ENCODE measurements at regions not wholly inside any gene's neighbourhood (a gene's known extent, or its start where the extent isn't known, plus 50 kb on each side); places are given as distances from the start of the nearest gene placed in this dataset.
"Not testable (repeated sequence)": the region's sequence is repeated elsewhere in the genome, so short reads cannot be mapped to it uniquely, and the experiment has no call there.

DNA sequence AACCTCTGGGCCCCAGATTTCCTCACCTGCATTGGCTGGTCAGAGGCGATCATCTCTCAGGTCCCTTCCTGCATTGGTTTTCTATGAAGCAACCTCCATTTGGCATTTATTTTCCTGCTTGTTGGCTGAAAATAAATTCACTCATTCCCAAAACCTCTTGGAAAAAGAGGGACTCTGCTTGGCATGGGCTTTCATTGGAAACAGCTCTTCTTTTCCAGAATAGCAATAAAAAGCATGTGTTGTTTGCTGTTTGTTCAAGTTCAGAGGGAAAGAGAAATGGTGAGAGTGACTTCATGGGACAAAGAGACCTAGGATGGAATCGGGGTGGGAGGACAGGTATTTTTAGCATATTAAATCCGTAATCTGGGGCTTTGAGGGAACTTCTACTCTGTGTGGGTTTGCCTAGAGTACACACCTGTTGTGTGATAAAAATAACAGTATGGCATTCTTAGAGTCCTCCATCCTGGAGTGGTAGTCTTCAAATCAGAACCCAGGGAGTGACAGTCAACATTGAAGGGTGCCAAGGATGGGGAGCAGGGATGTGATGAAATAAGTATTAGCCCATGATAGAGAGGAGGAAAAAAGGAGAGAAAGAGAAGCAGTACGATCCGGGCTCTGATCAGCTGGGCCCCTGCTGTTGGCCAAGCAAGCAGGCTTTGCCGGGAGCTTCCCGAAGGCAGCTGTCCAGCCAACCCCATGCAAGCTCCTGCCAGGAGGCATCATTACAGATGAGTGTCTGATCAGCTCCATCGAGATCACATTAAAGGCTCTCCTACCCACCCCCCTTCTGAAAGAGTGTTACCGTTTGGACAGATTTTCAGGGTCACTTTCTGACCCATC is 131.9 kb upstream of the NFIA start:
- DNase-seq, result no peak
- no peak overlapping the region for H3K4me3 Mint-ChIP-seq
- no peak for ATAC-seq (replicated peaks)
- H3K4me1 Mint-ChIP-seq (ENCODE audit: low read depth in 2 of 2), result peaks cover 6 to 7% of the 10 kb centered on the region in 2 donors
- peaks cover 62 to 87% of the 10 kb centered on the region in 2 donors for H3K27me3 Mint-ChIP-seq
- no peaks in the 10 kb centered on the region for H3K9me3 Mint-ChIP-seq
- no peak overlapping the region for H3K27ac Mint-ChIP-seq
- no peaks in the 10 kb centered on the region for H3K36me3 Mint-ChIP-seq (ENCODE audit: insufficient read depth)

DNA sequence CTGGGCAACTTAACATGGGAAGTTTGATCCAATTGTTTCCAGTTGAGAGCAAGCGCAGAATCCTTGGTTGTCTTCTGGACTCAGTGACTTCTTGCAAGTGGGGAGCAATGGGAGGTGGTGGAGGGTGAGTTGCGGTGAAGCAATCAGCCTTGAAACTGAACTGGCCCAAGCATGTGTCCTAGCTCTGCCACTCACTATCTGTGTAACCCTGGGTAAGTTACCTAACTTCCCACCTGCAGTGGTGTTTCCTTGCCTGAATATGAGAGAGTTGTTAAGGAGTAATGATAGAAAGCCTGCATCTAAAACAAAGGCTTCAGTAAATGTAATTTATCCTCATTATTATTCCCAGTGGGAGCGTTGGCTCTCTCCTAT is 132.5 kb upstream of the NFIA start:
- DNase-seq (no peak), ATAC-seq (replicated peaks) (no peak)
- Mint-ChIP-seq H3K4me3 (no peak overlapping the region), H3K27me3 (peaks cover 57 to 82% of the 10 kb centered on the region in 2 donors), H3K27ac (no peak overlapping the region), H3K4me1 (ENCODE audit: low read depth in 2 of 2) (peaks cover 6 to 7% of the 10 kb centered on the region in 2 donors), H3K9me3 (no peaks in the 10 kb centered on the region), H3K36me3 (ENCODE audit: insufficient read depth) (no peaks in the 10 kb centered on the region)

DNA sequence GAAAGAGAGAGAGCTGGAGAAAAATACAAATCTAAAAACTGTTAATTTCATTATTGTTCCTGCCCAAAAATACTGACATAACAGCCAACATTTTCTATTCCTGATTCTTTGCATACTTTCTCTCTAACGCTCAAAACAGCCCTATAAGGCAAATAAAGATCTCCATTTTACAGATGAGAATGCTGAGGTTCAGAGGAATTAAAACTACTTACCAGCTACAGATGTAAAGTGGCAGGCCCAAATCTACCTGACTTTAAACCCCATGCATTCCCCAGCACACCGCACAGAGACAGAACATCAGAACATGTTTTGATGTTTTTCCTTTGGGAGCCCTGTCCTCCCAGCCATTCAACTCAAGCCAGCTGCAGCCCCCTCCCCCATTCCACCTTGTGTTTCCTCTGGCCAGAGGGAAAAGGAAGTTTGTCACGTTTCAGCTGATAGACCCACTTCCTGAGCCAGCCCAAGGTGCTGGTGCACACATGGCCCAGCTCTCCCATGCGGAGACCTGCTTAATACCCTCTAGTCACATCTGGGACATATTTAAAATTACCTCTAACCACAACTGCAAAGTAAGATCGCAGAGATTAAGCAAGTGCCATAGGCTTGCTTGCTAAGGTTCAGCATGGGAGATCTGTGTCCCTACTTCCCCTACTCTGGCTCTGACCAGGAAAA is 133.1 kb upstream of the NFIA start:
- no peak overlapping the region for H3K4me3 Mint-ChIP-seq
- H3K4me1 Mint-ChIP-seq (ENCODE audit: low read depth in 2 of 2), result peaks cover 6 to 7% of the 10 kb centered on the region in 2 donors
- ATAC-seq (replicated peaks) (no peak), DNase-seq (no peak)
- H3K9me3 Mint-ChIP-seq, result no peaks in the 10 kb centered on the region
- no peaks in the 10 kb centered on the region for H3K36me3 Mint-ChIP-seq (ENCODE audit: insufficient read depth)
- H3K27ac Mint-ChIP-seq, result no peak overlapping the region
- peaks cover 60 to 82% of the 10 kb centered on the region in 2 donors for H3K27me3 Mint-ChIP-seq

DNA sequence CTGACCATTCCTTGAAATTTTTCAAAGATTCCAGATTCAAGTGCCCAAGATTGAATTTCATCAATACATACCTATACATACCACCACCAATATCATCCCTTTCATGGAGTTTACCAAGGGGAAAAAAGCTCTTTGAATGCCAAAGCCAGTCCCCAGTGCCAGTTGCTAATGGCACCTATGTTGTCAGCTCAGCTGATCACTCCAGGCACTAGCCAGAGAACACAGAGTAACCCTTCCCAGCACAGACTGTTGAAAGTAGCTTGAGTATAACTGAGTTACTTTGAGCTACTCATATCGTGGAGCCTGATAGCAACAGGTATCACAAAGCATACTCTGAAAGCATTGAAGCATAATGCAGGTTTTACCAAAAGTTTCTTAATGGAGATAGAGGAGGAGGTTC is 133.9 kb upstream of the NFIA start:
- Mint-ChIP-seq H3K36me3 (ENCODE audit: insufficient read depth) (no peaks in the 10 kb centered on the region), H3K27ac (no peak overlapping the region), H3K4me1 (ENCODE audit: low read depth in 2 of 2) (peaks cover 6 to 7% of the 10 kb centered on the region in 2 donors), H3K27me3 (peaks cover 62 to 82% of the 10 kb centered on the region in 2 donors), H3K4me3 (no peak overlapping the region), H3K9me3 (no peaks in the 10 kb centered on the region)
- no peak for ATAC-seq (replicated peaks)
- no peak for DNase-seq

DNA sequence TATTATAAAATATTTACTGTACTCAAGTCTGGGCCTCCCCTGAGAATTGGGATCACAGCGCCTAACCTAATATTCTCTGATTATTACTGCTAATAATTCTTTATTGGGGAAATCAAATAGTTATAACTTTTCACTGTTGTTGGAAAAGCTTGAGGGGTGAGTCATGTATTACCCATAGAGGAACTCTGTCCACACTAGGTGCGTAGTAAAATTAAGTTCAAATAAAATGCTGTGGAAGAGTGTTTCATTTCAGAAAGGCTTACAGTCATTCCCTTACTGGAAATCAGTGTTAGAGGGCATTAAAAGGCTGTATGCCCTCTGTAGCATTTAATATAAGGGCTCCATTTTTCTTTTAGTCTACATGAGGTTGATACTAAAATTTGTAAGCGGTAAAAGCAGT is 135.0 kb upstream of the NFIA start:
- Mint-ChIP-seq H3K4me1 (ENCODE audit: low read depth in 2 of 2) (peaks cover 6 to 7% of the 10 kb centered on the region in 2 donors), H3K36me3 (ENCODE audit: insufficient read depth) (no peaks in the 10 kb centered on the region), H3K9me3 (no peaks in the 10 kb centered on the region), H3K27me3 (peaks cover 59 to 82% of the 10 kb centered on the region in 2 donors), H3K4me3 (no peak overlapping the region), H3K27ac (no peak overlapping the region)
- ATAC-seq (replicated peaks), result no peak
- DNase-seq, result no peak

DNA sequence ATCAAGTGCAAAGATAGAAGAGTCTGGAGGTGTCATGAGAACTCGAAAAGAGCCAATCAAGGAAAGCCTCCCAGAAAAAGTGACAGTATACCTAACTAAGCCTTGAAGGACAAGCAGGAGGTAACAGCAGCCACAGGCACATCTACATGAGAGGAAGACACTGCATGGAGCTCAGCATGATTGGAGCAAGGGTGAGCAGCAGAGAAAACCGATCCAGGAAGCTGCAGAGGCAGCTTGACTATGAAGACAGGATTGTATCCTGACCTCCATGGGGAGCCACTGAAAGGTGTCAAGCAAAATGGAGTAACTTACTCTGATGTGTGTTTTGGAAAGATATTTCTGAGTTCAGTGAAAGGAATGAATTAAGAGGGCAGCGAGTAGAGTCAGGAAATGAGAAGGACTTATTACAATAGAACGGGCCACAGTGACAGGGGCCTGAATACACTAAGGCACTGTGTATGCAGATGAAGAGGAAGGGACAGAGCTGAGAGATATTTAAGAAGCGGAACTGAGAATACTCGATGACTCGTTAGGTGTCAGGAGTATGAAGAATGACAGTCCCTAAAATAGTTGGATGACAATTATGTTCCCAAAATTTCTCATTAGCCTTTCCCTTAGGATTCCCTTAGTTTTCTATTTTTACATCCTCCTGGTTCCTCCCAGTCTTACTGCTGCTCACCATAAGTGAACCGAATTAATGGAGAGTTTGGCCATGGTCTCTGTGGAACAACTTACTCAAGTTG is 139.3 kb upstream of the NFIA start:
- no peak for DNase-seq
- Mint-ChIP-seq H3K36me3 (ENCODE audit: insufficient read depth) (no peaks in the 10 kb centered on the region), H3K4me1 (ENCODE audit: low read depth in 2 of 2) (no peaks in the 10 kb centered on the region), H3K9me3 (no peaks in the 10 kb centered on the region), H3K27ac (no peak overlapping the region), H3K4me3 (no peak overlapping the region), H3K27me3 (peaks cover 43 to 59% of the 10 kb centered on the region in 2 donors)
- no peak for ATAC-seq (replicated peaks)

DNA sequence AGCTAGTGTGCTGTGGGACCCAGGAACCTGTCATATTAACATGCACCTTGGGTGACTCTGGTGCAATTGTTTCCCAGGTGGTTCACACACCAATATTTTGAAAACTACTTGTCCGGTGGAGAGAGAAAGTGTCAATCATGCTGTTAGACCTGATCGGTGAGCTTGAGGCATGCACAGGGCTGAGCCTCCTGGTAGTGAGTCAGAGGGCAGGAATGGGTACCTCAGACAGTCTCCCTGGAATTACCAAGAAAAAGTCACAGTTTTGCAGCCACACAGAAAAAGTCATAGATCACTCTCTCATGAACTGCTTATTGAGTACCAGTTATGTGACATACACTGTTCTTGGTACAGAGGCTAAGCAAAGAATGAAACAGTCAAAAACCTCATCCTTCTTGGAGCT is 140.1 kb upstream of the NFIA start:
- Mint-ChIP-seq H3K36me3 (ENCODE audit: insufficient read depth) (no peaks in the 10 kb centered on the region), H3K27ac (no peak overlapping the region), H3K27me3 (peaks cover 45 to 62% of the 10 kb centered on the region in 2 donors), H3K4me3 (no peak overlapping the region), H3K9me3 (no peaks in the 10 kb centered on the region), H3K4me1 (ENCODE audit: low read depth in 2 of 2) (no peaks in the 10 kb centered on the region)
- ATAC-seq (replicated peaks) (no peak), DNase-seq (no peak)

DNA sequence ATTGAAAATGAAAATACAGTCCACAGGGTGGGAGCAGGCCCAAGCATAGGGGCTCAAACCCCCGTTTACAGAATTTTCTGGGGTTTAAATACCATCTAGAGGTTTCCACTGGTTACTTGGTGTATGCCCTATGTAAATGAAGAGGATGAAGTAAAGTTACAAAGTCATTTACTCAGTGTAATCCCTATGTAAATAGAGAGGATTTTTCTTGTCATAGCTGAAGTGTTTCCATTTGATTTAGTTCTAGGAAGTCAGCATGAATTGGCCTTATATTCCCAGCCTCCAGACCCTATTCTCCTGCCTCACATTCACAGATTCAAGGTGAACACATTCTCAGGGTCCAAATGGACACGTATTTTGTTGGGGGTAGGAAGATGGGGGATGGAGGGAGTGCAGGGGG is 141.7 kb upstream of the NFIA start:
- H3K4me3 Mint-ChIP-seq; H3K27ac Mint-ChIP-seq; DNase-seq; H3K9me3 Mint-ChIP-seq; ATAC-seq (replicated peaks); H3K36me3 Mint-ChIP-seq (ENCODE audit: insufficient read depth); H3K4me1 Mint-ChIP-seq (ENCODE audit: low read depth in 2 of 2): not testable (repeated sequence)
- peaks cover 42 to 61% of the 10 kb centered on the region in 2 donors for H3K27me3 Mint-ChIP-seq

DNA sequence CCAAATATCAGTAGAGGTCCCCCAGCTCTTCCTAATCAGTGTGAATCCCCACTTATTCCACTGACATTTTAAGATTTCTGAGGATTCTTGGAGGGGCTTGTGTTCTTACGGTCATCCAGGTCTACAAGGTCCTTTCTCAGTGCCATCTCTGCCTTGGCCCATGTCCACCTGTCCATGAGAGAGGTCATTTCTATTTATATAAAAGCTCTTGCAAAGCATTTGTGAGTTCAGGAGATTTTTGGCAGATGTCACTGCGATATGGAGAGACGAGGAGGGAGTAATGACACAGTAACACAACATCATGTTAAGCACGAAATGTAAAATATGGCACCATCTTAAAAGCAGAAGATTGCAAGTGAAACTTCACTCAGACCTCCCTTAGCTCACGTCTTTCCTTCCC is 144.6 kb upstream of the NFIA start:
- DNase-seq (no peak), ATAC-seq (replicated peaks) (no peak)
- Mint-ChIP-seq H3K27me3 (peaks cover 35 to 41% of the 10 kb centered on the region in 2 donors), H3K4me1 (ENCODE audit: low read depth in 2 of 2) (no peaks in the 10 kb centered on the region), H3K4me3 (no peak overlapping the region), H3K36me3 (ENCODE audit: insufficient read depth) (no peaks in the 10 kb centered on the region), H3K27ac (no peak overlapping the region), H3K9me3 (no peaks in the 10 kb centered on the region)

DNA sequence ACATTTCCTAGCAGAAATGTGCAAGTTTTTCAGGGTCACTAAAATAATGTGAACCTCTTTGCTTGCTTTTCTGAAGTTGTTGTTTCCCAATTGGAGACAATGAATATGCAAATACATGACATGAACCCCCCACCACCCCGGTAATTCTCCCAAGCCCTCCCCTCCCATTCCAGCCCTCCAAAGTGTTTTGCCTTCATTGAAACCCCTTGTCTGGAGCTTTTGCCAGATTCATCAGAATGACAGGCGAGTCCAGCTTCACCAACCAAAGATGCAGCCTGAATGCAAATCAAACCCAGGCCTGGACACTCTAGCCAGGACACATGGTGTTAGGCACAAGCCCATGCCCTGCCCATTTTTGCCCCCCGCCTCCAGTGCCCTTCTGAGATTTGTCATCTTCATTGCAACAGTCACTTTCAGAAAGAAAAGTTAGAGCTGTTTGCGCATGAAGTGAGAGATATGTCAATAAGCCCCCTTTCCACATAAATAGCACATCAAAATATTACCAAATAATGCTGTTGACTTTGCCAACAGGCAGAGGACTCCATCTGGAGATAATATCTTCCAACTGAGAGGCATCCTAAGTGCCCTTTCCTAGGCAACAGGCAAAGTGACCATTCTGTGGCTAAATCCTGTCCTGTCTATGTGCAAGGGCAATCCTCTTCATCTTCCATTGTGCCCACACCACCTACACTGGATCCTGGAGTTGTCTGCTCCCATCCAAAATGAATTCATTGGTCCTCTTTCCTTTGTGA is 145.6 kb upstream of the NFIA start:
- H3K27ac Mint-ChIP-seq, result no peak overlapping the region
- H3K27me3 Mint-ChIP-seq, result peaks cover 27 to 38% of the 10 kb centered on the region in 2 donors
- no peaks in the 10 kb centered on the region for H3K4me1 Mint-ChIP-seq (ENCODE audit: low read depth in 2 of 2)
- H3K36me3 Mint-ChIP-seq (ENCODE audit: insufficient read depth), result no peaks in the 10 kb centered on the region
- H3K4me3 Mint-ChIP-seq, result no peak overlapping the region
- DNase-seq (no peak), ATAC-seq (replicated peaks) (no peak)
- no peaks in the 10 kb centered on the region for H3K9me3 Mint-ChIP-seq

DNA sequence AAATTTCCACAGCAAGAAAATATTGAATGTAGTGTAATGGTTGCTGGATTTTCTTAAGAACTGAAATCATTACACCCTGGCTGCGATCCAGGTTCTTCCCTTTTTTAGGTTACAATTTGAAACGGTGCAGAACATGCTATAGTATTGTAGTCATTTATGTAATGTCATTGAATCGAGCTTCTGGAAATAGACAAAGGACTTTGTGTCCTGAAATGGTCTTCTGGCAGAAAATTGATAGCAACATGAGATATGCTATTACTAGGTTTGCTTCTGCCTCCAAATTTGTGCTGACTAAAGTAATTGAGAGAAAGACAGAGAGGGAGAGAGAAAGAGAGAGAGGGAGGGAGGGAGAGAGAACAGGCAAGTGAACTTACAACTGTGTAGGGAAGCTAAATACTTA is 146.2 kb upstream of the NFIA start:
- H3K36me3 Mint-ChIP-seq (ENCODE audit: insufficient read depth), result no peaks in the 10 kb centered on the region
- no peak overlapping the region for H3K4me3 Mint-ChIP-seq
- ATAC-seq (replicated peaks), result no peak
- no peak for DNase-seq
- H3K9me3 Mint-ChIP-seq, result no peaks in the 10 kb centered on the region
- no peak overlapping the region for H3K27ac Mint-ChIP-seq
- peaks cover 32 to 41% of the 10 kb centered on the region in 2 donors for H3K27me3 Mint-ChIP-seq
- H3K4me1 Mint-ChIP-seq (ENCODE audit: low read depth in 2 of 2), result no peaks in the 10 kb centered on the region

DNA sequence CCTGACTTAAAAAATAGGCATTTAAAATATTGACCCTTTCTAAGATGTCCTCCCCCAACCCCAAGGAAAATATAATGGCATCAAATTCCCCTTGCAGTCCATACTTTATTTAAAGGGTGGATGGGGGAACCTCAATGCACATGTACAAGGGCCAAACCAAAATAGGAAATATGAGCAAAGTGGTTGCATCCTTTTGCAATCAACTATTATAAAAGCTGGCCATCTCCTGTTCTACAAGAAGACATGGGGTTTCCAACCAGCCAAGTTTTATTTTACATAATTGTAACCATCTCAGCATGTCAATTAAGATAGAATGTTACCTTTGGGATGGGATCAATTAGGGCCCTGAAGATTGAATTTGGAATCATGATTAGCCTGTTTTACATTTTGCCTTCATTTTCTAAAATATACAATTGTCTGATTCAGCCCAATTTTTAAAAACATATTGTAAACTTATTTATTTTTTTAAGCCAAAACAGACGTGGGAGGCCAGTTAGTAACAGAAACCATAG is 146.7 kb upstream of the NFIA start:
- DNase-seq (no peak), ATAC-seq (replicated peaks) (no peak)
- H3K4me3 Mint-ChIP-seq, result no peak overlapping the region
- no peaks in the 10 kb centered on the region for H3K9me3 Mint-ChIP-seq
- no peak overlapping the region for H3K27ac Mint-ChIP-seq
- no peaks in the 10 kb centered on the region for H3K36me3 Mint-ChIP-seq (ENCODE audit: insufficient read depth)
- H3K4me1 Mint-ChIP-seq (ENCODE audit: low read depth in 2 of 2), result no peaks in the 10 kb centered on the region
- H3K27me3 Mint-ChIP-seq, result peaks cover 34 to 38% of the 10 kb centered on the region in 2 donors

DNA sequence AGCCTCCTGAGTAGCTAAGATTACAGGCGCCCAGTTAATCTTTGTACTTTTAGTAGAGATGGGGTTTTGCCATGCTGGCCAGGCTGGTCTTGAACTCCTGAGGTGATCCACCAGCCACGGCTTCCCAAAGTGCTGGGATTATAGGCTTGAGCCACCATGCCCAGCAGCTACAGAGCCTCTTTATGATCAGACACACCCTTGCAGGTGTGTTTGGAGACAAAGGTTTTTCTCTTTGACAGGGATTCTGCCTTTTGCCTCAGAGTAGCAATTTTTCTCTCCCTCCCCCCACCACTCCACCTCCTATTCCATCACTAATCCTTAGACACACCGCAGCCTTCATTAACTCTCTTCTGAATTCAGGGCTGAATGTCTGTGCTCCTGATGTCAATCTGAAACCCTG is 152.2 kb upstream of the NFIA start:
- Mint-ChIP-seq H3K36me3 (ENCODE audit: insufficient read depth) (no peaks in the 10 kb centered on the region), H3K27me3 (peaks cover 7 to 14% of the 10 kb centered on the region in 2 donors), H3K4me1 (ENCODE audit: low read depth in 2 of 2) (no peaks in the 10 kb centered on the region), H3K4me3 (no peak overlapping the region), H3K27ac (no peak overlapping the region), H3K9me3 (no peaks in the 10 kb centered on the region)
- ATAC-seq (replicated peaks), result no peak
- DNase-seq, result no peak
